HEK293 (cell line): ENCODE measurements at regions not wholly inside any gene's neighbourhood (a gene's known extent, or its start where the extent isn't known, plus 50 kb on each side); places are given as distances from the start of the nearest gene placed in this dataset.

Experiments
- CTCF ChIA-PET: fragments of 350-600 bp; formaldehyde crosslinking; extraction: SDS; loops from one replicate; lab custom pipeline; 2021; ENCODE audit warnings: antibody characterized with exemption; lab: Yijun Ruan, JAX
- POLR2A ChIA-PET: fragments of 300-600 bp; formaldehyde crosslinking; extraction: SDS; loops from one replicate; lab custom pipeline; 2020; ENCODE audit warnings: antibody characterized with exemption, inconsistent platforms; lab: Yijun Ruan, JAX
- H3K27ac ChIP-seq: fragments of 200-500 bp; sonication (Bioruptor generic); 2 replicates; pipeline ENCODE4 v1.5.1; 2014; ENCODE audit warnings: low read depth, low read length, control low read depth, inconsistent platforms; ENCODE audit errors: extremely low read depth
- H3K36me3 ChIP-seq, 2 experiments: fragments of 200-500 bp in 1 of 2; sonication (Bioruptor generic) in 1 of 2; 1 replicate in 1 of 2; 2 replicates in 1 of 2; pipeline ENCODE4 v1.5.1; 2014 to 2017; ENCODE audit warnings: inconsistent platforms in 2 of 2, low read length in 2 of 2; ENCODE audit not compliant: control insufficient read depth in 2 of 2, insufficient read depth in 1 of 2
- H3K4me1 ChIP-seq: fragments of 200-500 bp; sonication (Bioruptor generic); 2 replicates; pipeline ENCODE4 v1.5.1; 2014; ENCODE audit warnings: mild to moderate bottlenecking, low read length, inconsistent platforms; ENCODE audit not compliant: control insufficient read depth, insufficient read depth
- H3K4me3 ChIP-seq: 2 replicates; pipeline ENCODE4 v1.5.1; 2011; ENCODE audit warnings: low read depth, mild to moderate bottlenecking, control low read depth, low read length, moderate library complexity
- H3K9me3 ChIP-seq: fragments of 200-500 bp; sonication (Bioruptor generic); 2 replicates; pipeline ENCODE4 v1.5.1; 2014; ENCODE audit warnings: low read depth, low read length, inconsistent platforms; ENCODE audit not compliant: control insufficient read depth, insufficient read depth
- GLI2 ChIP-seq: fragments of 450-650 bp; formaldehyde crosslinking; IDR thresholded peaks from 2 replicates; pipeline ENCODE4; 2017; ENCODE audit warnings: missing biosample characterization, missing genetic modification characterization, low read depth, borderline replicate concordance
- HOXA7 ChIP-seq: sonication (generic); formaldehyde crosslinking; IDR thresholded peaks from 2 replicates; pipeline ENCODE4 v1.8.1; 2022; ENCODE audit warnings: missing genetic modification reagents, borderline replicate concordance
- HOXC10 ChIP-seq: sonication (generic); formaldehyde crosslinking; IDR thresholded peaks from 2 replicates; pipeline ENCODE4 v1.8.1; 2023; ENCODE audit warnings: mild to moderate bottlenecking, missing genetic modification reagents
- HOXD13 ChIP-seq: sonication (generic); formaldehyde crosslinking; IDR thresholded peaks from 2 replicates; pipeline ENCODE4 v1.8.0; 2022; ENCODE audit warnings: missing genetic modification reagents, borderline replicate concordance
- KLF16 ChIP-seq: fragments of 450-650 bp; formaldehyde crosslinking; IDR thresholded peaks from 2 replicates; pipeline ENCODE4 v1.5.1; 2017; ENCODE audit warnings: missing biosample characterization, missing genetic modification characterization
- OSR2 ChIP-seq: fragments of 450-650 bp; formaldehyde crosslinking; IDR thresholded peaks from 2 replicates; pipeline ENCODE4 v1.5.1; 2016; ENCODE audit warnings: missing biosample characterization, missing genetic modification characterization
- RBAK ChIP-seq: fragments of 450-650 bp; formaldehyde crosslinking; IDR thresholded peaks from 2 replicates; pipeline ENCODE4 v1.5.1; 2016; ENCODE audit warnings: missing biosample characterization, missing genetic modification characterization
- ZIC2 ChIP-seq: fragments of 450-650 bp; formaldehyde crosslinking; IDR thresholded peaks from 2 replicates; pipeline ENCODE4 v1.5.1; 2016; ENCODE audit warnings: missing biosample characterization, missing genetic modification characterization
- ZNF214 ChIP-seq: fragments of 450-650 bp; formaldehyde crosslinking; IDR thresholded peaks from 2 replicates; pipeline ENCODE4 v1.5.1; 2017; ENCODE audit warnings: missing biosample characterization, mild to moderate bottlenecking, missing genetic modification characterization, borderline replicate concordance
- ZNF248 ChIP-seq: fragments of 450-650 bp; formaldehyde crosslinking; IDR thresholded peaks from 2 replicates; pipeline ENCODE4 v1.5.1; 2017; ENCODE audit warnings: missing biosample characterization, missing genetic modification characterization
- ZNF274 ChIP-seq, 2 experiments: fragments of 200-500 bp in 1 of 2; fragments of 450-650 bp in 1 of 2; sonication (Bioruptor generic) in 1 of 2; formaldehyde crosslinking in 1 of 2; IDR thresholded peaks; 2 replicates each; pipeline versions ENCODE4 v1.5.1 to v1.6.1; 2014 to 2016; ENCODE audit warnings: borderline replicate concordance in 1 of 2, inconsistent platforms in 1 of 2, low read length in 1 of 2, missing biosample characterization in 1 of 2, missing genetic modification characterization in 1 of 2
- ZNF280C ChIP-seq: fragments of 450-650 bp; formaldehyde crosslinking; IDR thresholded peaks from 2 replicates; pipeline ENCODE4 v1.5.1; 2016; ENCODE audit warnings: missing biosample characterization, missing genetic modification characterization
- ZNF394 ChIP-seq: fragments of 450-650 bp; formaldehyde crosslinking; IDR thresholded peaks from 2 replicates; pipeline ENCODE4 v1.5.1; 2016; ENCODE audit warnings: missing biosample characterization, missing genetic modification characterization, mild to moderate bottlenecking, moderate library complexity, borderline replicate concordance
- ZNF514 ChIP-seq: fragments of 450-650 bp; formaldehyde crosslinking; IDR thresholded peaks from 2 replicates; pipeline ENCODE4 v1.5.1; 2016; ENCODE audit warnings: missing biosample characterization, missing genetic modification characterization
- ZNF560 ChIP-seq: fragments of 450-650 bp; formaldehyde crosslinking; IDR thresholded peaks from 2 replicates; pipeline ENCODE4 v1.5.1; 2017; ENCODE audit warnings: missing biosample characterization, missing genetic modification characterization, borderline replicate concordance
- ZNF561 ChIP-seq: fragments of 450-650 bp; IDR thresholded peaks from 2 replicates; pipeline ENCODE4 v1.5.1; 2018; ENCODE audit warnings: missing biosample characterization, missing genetic modification characterization, borderline replicate concordance
- ZNF626 ChIP-seq: fragments of 450-650 bp; sonication (Bioruptor Pico); formaldehyde crosslinking; IDR thresholded peaks from 2 replicates; pipeline ENCODE4 v1.5.1; 2018; ENCODE audit warnings: missing biosample characterization, missing genetic modification characterization, inconsistent platforms
- ZNF639 ChIP-seq: fragments of 450-650 bp; formaldehyde crosslinking; IDR thresholded peaks from 2 replicates; pipeline ENCODE4 v1.5.1; 2016; ENCODE audit warnings: missing biosample characterization, missing genetic modification characterization
- ZSCAN16 ChIP-seq: fragments of 450-650 bp; formaldehyde crosslinking; IDR thresholded peaks from 2 replicates; pipeline ENCODE4 v1.5.1; 2016; ENCODE audit warnings: missing biosample characterization, missing genetic modification characterization
- TF ChIP-seq, protein P1 (sequence below): fragments of 450-650 bp; IDR thresholded peaks from 2 replicates; pipeline ENCODE4 v1.5.1; 2018; ENCODE audit warnings: missing biosample characterization, missing genetic modification characterization
- TF ChIP-seq, protein P2 (sequence below): fragments of 450-650 bp; formaldehyde crosslinking; IDR thresholded peaks from 2 replicates; pipeline ENCODE4 v1.5.1; 2016; ENCODE audit warnings: missing biosample characterization, missing genetic modification characterization

- TF ChIP-seq ZNF280C: no peak
- TF ChIP-seq ZIC2 (tag by site-specific recombination): no peak
- TF ChIP-seq, all 188 proteins: peak for 0
Measured at GRCh38 chr14:53596853-53597525, 359.6 kb downstream of the BMP4 start (continued).

DNA sequence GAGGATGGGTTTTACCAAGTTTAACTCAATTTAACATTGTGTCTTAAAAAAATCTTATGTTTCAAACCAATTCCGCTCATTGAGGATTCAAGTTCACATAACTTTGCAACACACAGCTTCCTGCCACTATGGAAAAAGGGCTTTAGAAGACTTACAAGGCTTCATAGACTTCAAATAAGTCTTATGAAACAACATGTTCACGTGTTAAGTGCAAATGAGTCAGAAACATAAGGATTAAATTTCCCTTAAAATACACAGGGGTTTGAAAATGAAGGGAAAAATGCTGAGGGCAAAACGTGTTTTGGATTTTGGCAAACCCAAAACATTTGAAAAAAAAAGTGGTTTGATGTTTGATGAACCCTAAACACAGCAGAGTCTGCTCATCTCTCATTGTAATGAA, 364.8 kb downstream of the BMP4 start:
- H3K4me3 ChIP-seq: no peak overlapping the region
- no peak overlapping the region for H3K27ac ChIP-seq
- ChIA-PET POLR2A (no interaction called here), CTCF (no interaction called here)
- H3K4me1 ChIP-seq: no peaks in the 10 kb centered on the region
- TF ChIP-seq ZNF274 (IDR thresholded peaks at IDR 0.05; ENCODE audit: low read length) (no peak), ZNF274 (tag by site-specific recombination; IDR thresholded peaks at IDR 0.05; ENCODE audit: borderline replicate concordance) (no peak), ZSCAN16 (tag by site-specific recombination) (no peak), OSR2 (tag by site-specific recombination) (no peak), RBAK (tag by site-specific recombination) (no peak), ZNF214 (tag by site-specific recombination) (no peak), HOXD13 (CRISPR knock-in tag) (no peak), ZNF560 (tag by site-specific recombination) (no peak)
- TF ChIP-seq, protein P1, sequence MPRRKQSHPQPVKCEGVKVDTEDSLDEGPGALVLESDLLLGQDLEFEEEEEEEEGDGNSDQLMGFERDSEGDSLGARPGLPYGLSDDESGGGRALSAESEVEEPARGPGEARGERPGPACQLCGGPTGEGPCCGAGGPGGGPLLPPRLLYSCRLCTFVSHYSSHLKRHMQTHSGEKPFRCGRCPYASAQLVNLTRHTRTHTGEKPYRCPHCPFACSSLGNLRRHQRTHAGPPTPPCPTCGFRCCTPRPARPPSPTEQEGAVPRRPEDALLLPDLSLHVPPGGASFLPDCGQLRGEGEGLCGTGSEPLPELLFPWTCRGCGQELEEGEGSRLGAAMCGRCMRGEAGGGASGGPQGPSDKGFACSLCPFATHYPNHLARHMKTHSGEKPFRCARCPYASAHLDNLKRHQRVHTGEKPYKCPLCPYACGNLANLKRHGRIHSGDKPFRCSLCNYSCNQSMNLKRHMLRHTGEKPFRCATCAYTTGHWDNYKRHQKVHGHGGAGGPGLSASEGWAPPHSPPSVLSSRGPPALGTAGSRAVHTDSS: no peak
- no peaks in the 10 kb centered on the region for H3K9me3 ChIP-seq
- no peaks in the 10 kb centered on the region for H3K36me3 ChIP-seq

DNA sequence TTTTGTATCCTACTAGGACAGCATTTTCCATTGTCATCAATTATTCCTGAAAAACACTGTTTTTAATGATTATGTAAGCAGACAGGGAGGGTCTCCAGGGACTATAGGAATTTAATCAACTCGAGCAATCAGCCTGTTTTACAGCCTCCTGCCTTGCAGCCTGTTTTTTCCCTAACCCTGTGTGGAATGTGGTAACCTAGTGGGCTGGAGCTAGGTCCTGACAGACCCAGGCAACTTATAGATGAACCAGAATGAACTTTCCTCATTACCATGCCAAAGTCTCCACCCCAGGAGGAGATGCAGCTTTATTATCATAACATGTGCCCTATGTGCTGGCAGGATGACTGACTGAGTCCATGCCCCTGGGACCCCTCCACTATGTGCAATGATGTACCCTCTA, 375.1 kb downstream of the BMP4 start:
- Histone ChIP-seq H3K27ac (no peak overlapping the region), H3K4me1 (no peaks in the 10 kb centered on the region), H3K9me3 (no peaks in the 10 kb centered on the region), H3K4me3 (no peak overlapping the region), H3K36me3 (no peaks in the 10 kb centered on the region)
- ChIA-PET POLR2A (no interaction called here), CTCF (no interaction called here)
- no peak for TF ChIP-seq ZNF560 (tag by site-specific recombination)
- TF ChIP-seq ZNF626 (tag by site-specific recombination): no peak
- no peak for TF ChIP-seq KLF16 (tag by site-specific recombination)
- TF ChIP-seq GLI2 (tag by site-specific recombination): no peak
- no peak for TF ChIP-seq ZNF514
- no peak for TF ChIP-seq HOXC10 (CRISPR knock-in tag)
- TF ChIP-seq HOXA7: no peak
- no peak for TF ChIP-seq ZNF561 (tag by site-specific recombination)
- no peak for TF ChIP-seq ZNF248 (tag by site-specific recombination)
- no peak for TF ChIP-seq ZNF394 (tag by site-specific recombination)
- no peak for TF ChIP-seq ZNF639
- TF ChIP-seq, protein P2, sequence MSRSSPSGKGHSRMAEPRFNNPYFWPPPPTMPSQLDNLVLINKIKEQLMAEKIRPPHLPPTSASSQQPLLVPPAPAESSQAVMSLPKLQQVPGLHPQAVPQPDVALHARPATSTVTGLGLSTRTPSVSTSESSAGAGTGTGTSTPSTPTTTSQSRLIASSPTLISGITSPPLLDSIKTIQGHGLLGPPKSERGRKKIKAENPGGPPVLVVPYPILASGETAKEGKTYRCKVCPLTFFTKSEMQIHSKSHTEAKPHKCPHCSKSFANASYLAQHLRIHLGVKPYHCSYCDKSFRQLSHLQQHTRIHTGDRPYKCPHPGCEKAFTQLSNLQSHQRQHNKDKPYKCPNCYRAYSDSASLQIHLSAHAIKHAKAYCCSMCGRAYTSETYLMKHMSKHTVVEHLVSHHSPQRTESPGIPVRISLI (tag by site-specific recombination): no peak
